HG03196 (cell line): ENCODE measurements at regions not wholly inside any gene's neighbourhood (a gene's known extent, or its start where the extent isn't known, plus 50 kb on each side); places are given as distances from the start of the nearest gene placed in this dataset.

Source experiments
- ATAC-seq: cut with Tn5 transposase; IDR thresholded peaks from one replicate; pipeline ENCODE4 v1.9.1; 2021; ENCODE audit not compliant: unreplicated experiment

- no peak for ATAC-seq
Observed at GRCh38 chr7:23971031-23971430, 261.0 kb downstream of the STK31 start.

- ATAC-seq: no peak
Observed at GRCh38 chr7:23972057-23972456, 262.0 kb downstream of the STK31 start.

GRCh38 chr7:23973264-23973663 is 263.2 kb downstream of the STK31 start:
- no peak for ATAC-seq

- no peak for ATAC-seq
Observed at GRCh38 chr7:23980081-23980480, 270.1 kb downstream of the STK31 start.

GRCh38 chr7:23981314-23981713 is 271.3 kb downstream of the STK31 start:
- no peak for ATAC-seq

GRCh38 chr7:23981758-23982157 is 271.7 kb downstream of the STK31 start:
- ATAC-seq: no peak

GRCh38 chr7:24005517-24005916 is 278.5 kb upstream of the NPY start:
- no peak for ATAC-seq

GRCh38 chr7:24010495-24010894 is 273.5 kb upstream of the NPY start:
- no peak for ATAC-seq

- no peak for ATAC-seq
Observed at GRCh38 chr7:24017519-24017918, 266.5 kb upstream of the NPY start.

GRCh38 chr7:24018331-24018730 is 265.7 kb upstream of the NPY start:
- no peak for ATAC-seq

- no peak for ATAC-seq
Observed at GRCh38 chr7:24019841-24020240, 264.1 kb upstream of the NPY start.

GRCh38 chr7:24024276-24025068 is 259.5 kb upstream of the NPY start:
- no peak for ATAC-seq

GRCh38 chr7:24025094-24025493 is 258.9 kb upstream of the NPY start:
- no peak for ATAC-seq

GRCh38 chr7:24025765-24026164 is 258.2 kb upstream of the NPY start:
- no peak for ATAC-seq

GRCh38 chr7:24026351-24026750 is 257.6 kb upstream of the NPY start:
- no peak for ATAC-seq

GRCh38 chr7:24029068-24029467 is 254.9 kb upstream of the NPY start:
- no peak for ATAC-seq

- no peak for ATAC-seq
Observed at GRCh38 chr7:24034251-24034650, 249.7 kb upstream of the NPY start.

- ATAC-seq: no peak
Observed at GRCh38 chr7:24035366-24036032, 248.5 kb upstream of the NPY start.

GRCh38 chr7:24036033-24036412 is 248.0 kb upstream of the NPY start:
- ATAC-seq: no peak

- ATAC-seq: no peak
Observed at GRCh38 chr7:24038993-24039392, 245.0 kb upstream of the NPY start.

GRCh38 chr7:24039991-24040624 is 243.9 kb upstream of the NPY start:
- ATAC-seq: no peak

GRCh38 chr7:24042028-24042427 is 242.0 kb upstream of the NPY start:
- no peak for ATAC-seq
